GM04504 (cell line): ENCODE measurements at regions not wholly inside any gene's neighbourhood (a gene's known extent, or its start where the extent isn't known, plus 50 kb on each side); places are given as distances from the start of the nearest gene placed in this dataset.
A peak's percentile ranks its signal among the peaks of the same experiment; 100 is the strongest.
"Not testable (repeated sequence)": the region's sequence is repeated elsewhere in the genome, so short reads cannot be mapped to it uniquely, and the experiment has no call there.

Experiments used
- DNase-seq: peaks from one replicate; pipeline ENCODE4 v3.0.0-alpha.2; 2012; ENCODE audit warnings: low read depth

GRCh38 chr16:59405802-59406201 lies 671.7 kb upstream of the GOT2 start:
- no peak for DNase-seq

- DNase-seq: no peak
Measured at GRCh38 chr16:59404509-59404908, 670.4 kb upstream of the GOT2 start.

GRCh38 chr16:59400830-59401229 lies 666.7 kb upstream of the GOT2 start:
- no peak for DNase-seq

- DNase-seq: no peak
Measured at GRCh38 chr16:59397638-59398037, 663.5 kb upstream of the GOT2 start.

GRCh38 chr16:59394526-59394925 lies 660.4 kb upstream of the GOT2 start:
- DNase-seq: no peak

GRCh38 chr16:59392911-59393310 lies 658.8 kb upstream of the GOT2 start:
- no peak for DNase-seq

GRCh38 chr16:59391617-59392364 lies 657.7 kb upstream of the GOT2 start:
- no peak for DNase-seq

- peak; percentile 80 for DNase-seq
Measured at GRCh38 chr16:59385959-59386358, 651.8 kb upstream of the GOT2 start.

GRCh38 chr16:59385491-59385890 lies 651.4 kb upstream of the GOT2 start:
- no peak for DNase-seq

- no peak for DNase-seq
Measured at GRCh38 chr16:59373632-59374031, 639.5 kb upstream of the GOT2 start.

- DNase-seq: no peak
Measured at GRCh38 chr16:59370717-59371116, 636.6 kb upstream of the GOT2 start.

GRCh38 chr16:59369523-59369922 lies 635.4 kb upstream of the GOT2 start:
- DNase-seq: no peak

GRCh38 chr16:59368586-59368985 lies 634.5 kb upstream of the GOT2 start:
- no peak for DNase-seq

- DNase-seq: no peak
Measured at GRCh38 chr16:59356709-59357108, 622.6 kb upstream of the GOT2 start.

GRCh38 chr16:59356144-59356543 lies 622.0 kb upstream of the GOT2 start:
- no peak for DNase-seq

GRCh38 chr16:59355704-59356103 lies 621.6 kb upstream of the GOT2 start:
- no peak for DNase-seq

GRCh38 chr16:59351305-59351903 lies 617.3 kb upstream of the GOT2 start:
- DNase-seq: no peak

GRCh38 chr16:59350670-59351069 lies 616.6 kb upstream of the GOT2 start:
- no peak for DNase-seq

- no peak for DNase-seq
Measured at GRCh38 chr16:59342669-59343068, 608.6 kb upstream of the GOT2 start.

- no peak for DNase-seq
Measured at GRCh38 chr16:59341368-59341767, 607.3 kb upstream of the GOT2 start.

GRCh38 chr16:59339871-59340270 lies 605.8 kb upstream of the GOT2 start:
- DNase-seq: no peak

- DNase-seq: no peak
Measured at GRCh38 chr16:59336136-59336695, 602.1 kb upstream of the GOT2 start.

- DNase-seq: not testable (repeated sequence)
Measured at GRCh38 chr16:59331708-59332107, 597.6 kb upstream of the GOT2 start.
